Lung (tissue), 11 donors: ENCODE measurements at regions not wholly inside any gene's neighbourhood (a gene's known extent, or its start where the extent isn't known, plus 50 kb on each side); places are given as distances from the start of the nearest gene placed in this dataset.
A peak's percentile ranks its signal among the peaks of the same experiment; 100 is the strongest.

Source experiments
- ATAC-seq: fragments of 200-7000 bp; cut with Tn5 transposase; one replicate; pipeline ENCODE4 v1.9.1; 2020; ENCODE audit warnings: moderate number of reproducible peaks; ENCODE audit not compliant: insufficient read depth, low FRiP score
- DNase-seq, 3 donors: peaks; one replicate each; pipeline ENCODE4 v3.0.0-alpha.2; 2013 to 2017
- H3K27ac ChIP-seq, 2 donors: one replicate each; pipeline ENCODE4 v1.5.1; 2013; ENCODE audit warnings: mild to moderate bottlenecking in 2 of 2, moderate library complexity in 2 of 2, control low read depth in 1 of 2, inconsistent platforms in 1 of 2, low read depth in 1 of 2, low read length in 1 of 2
- H3K27me3 ChIP-seq, 3 donors: one replicate each; pipeline ENCODE4 v1.5.1; 2013; ENCODE audit warnings: low read length in 2 of 3; ENCODE audit not compliant: control insufficient read depth in 3 of 3, insufficient read depth in 3 of 3
- H3K36me3 ChIP-seq, 4 donors: one replicate each; pipeline ENCODE4 v1.5.1; 2013; ENCODE audit warnings: low read length in 4 of 4, mild to moderate bottlenecking in 1 of 4, moderate library complexity in 1 of 4; ENCODE audit not compliant: control insufficient read depth in 4 of 4, insufficient read depth in 4 of 4
- H3K4me1 ChIP-seq, 5 donors: one replicate each; pipeline ENCODE4 v1.5.1; 2013; ENCODE audit warnings: low read length in 5 of 5, mild to moderate bottlenecking in 2 of 5, moderate library complexity in 1 of 5; ENCODE audit not compliant: control insufficient read depth in 5 of 5, insufficient read depth in 5 of 5
- H3K4me3 ChIP-seq: one replicate; pipeline ENCODE4 v1.5.1; 2013; ENCODE audit warnings: mild to moderate bottlenecking, control low read depth, moderate library complexity
- H3K9ac ChIP-seq, 2 donors: one replicate each; pipeline ENCODE4 v1.5.1; 2013; ENCODE audit warnings: low read length in 2 of 2, control low read depth in 1 of 2; ENCODE audit not compliant: insufficient read depth in 1 of 2
- H3K9me3 ChIP-seq, 4 donors: one replicate each; pipeline ENCODE4 v1.5.1; 2013; ENCODE audit warnings: low read length in 3 of 4, mild to moderate bottlenecking in 1 of 4, moderate library complexity in 1 of 4; ENCODE audit not compliant: control insufficient read depth in 4 of 4, insufficient read depth in 3 of 4
- CTCF ChIP-seq: IDR thresholded peaks from 2 replicates; pipeline ENCODE4 v1.5.1; 2012; ENCODE audit warnings: mild to moderate bottlenecking; ENCODE audit errors: control extremely low read depth, extremely low read depth
- WGBS, 2 donors: extraction: QIAGEN DNeasy Blood & Tissue Kit; methylation state at CpG; one replicate each; pipeline ENCODE4 v1.1.7; 2013; 5-methylcytosine and 5-hydroxymethylcytosine counted together
- donor health status: control.
- donor health status: control.
- donor health status: Bipolar disorder and iron deficiency.
- donor health status: healthy.
- donor health status: DM: yes; HTN: yes; CAD: no.

GRCh38 chr18:45353530-45353929 is 261.7 kb upstream of the SLC14A2 start:
- Histone ChIP-seq H3K9ac (no peak overlapping the region), H3K4me1 (peaks cover 0 to 2% (median 0%) of the 10 kb centered on the region in 5 donors), H3K27ac (no peak overlapping the region), H3K27me3 (no peaks in the 10 kb centered on the region), H3K36me3 (no peaks in the 10 kb centered on the region), H3K9me3 (peaks cover 0 to 3% (median 0%) of the 10 kb centered on the region in 4 donors), H3K4me3 (no peak overlapping the region)
- TF ChIP-seq CTCF, result no peak
- ATAC-seq, result no peak
- no peak for DNase-seq
- 61 to 86% methylated on average over 2 of the region's 2 CpGs for WGBS, 2 donors

GRCh38 chr18:45355944-45356520 is 259.2 kb upstream of the SLC14A2 start:
- Histone ChIP-seq H3K4me3 (no peak overlapping the region), H3K4me1 (peaks cover 0 to 6% (median 0%) of the 10 kb centered on the region in 5 donors), H3K9ac (no peak overlapping the region), H3K27ac (no peak overlapping the region), H3K9me3 (peaks cover 0 to 3% (median 0%) of the 10 kb centered on the region in 4 donors), H3K36me3 (no peaks in the 10 kb centered on the region), H3K27me3 (no peaks in the 10 kb centered on the region)
- ATAC-seq (no peak), DNase-seq (peak in 2 of 3 donors; percentile 45 to 65)
- no peak for TF ChIP-seq CTCF
- 81 to 88% methylated on average over 2 of the region's 2 CpGs for WGBS, 2 donors

GRCh38 chr18:45357686-45358470 is 257.4 kb upstream of the SLC14A2 start:
- TF ChIP-seq CTCF, result no peak
- Histone ChIP-seq H3K36me3 (no peaks in the 10 kb centered on the region), H3K9me3 (peaks cover 0 to 2% (median 0%) of the 10 kb centered on the region in 4 donors), H3K27me3 (no peaks in the 10 kb centered on the region), H3K4me3 (no peak overlapping the region), H3K9ac (no peak overlapping the region), H3K4me1 (peaks cover 0 to 6% (median 0%) of the 10 kb centered on the region in 5 donors), H3K27ac (no peak overlapping the region)
- no peak for DNase-seq
- ATAC-seq, result no peak
- WGBS, 2 donors, result 68 to 74% methylated on average over 5 of the region's 5 CpGs
